GM04503 (cell line): ENCODE measurements at regions not wholly inside any gene's neighbourhood (a gene's known extent, or its start where the extent isn't known, plus 50 kb on each side); places are given as distances from the start of the nearest gene placed in this dataset.

Experiments used
- DNase-seq: peaks from one replicate; pipeline ENCODE4 v3.0.0-alpha.2; 2012; ENCODE audit warnings: low read depth

DNA sequence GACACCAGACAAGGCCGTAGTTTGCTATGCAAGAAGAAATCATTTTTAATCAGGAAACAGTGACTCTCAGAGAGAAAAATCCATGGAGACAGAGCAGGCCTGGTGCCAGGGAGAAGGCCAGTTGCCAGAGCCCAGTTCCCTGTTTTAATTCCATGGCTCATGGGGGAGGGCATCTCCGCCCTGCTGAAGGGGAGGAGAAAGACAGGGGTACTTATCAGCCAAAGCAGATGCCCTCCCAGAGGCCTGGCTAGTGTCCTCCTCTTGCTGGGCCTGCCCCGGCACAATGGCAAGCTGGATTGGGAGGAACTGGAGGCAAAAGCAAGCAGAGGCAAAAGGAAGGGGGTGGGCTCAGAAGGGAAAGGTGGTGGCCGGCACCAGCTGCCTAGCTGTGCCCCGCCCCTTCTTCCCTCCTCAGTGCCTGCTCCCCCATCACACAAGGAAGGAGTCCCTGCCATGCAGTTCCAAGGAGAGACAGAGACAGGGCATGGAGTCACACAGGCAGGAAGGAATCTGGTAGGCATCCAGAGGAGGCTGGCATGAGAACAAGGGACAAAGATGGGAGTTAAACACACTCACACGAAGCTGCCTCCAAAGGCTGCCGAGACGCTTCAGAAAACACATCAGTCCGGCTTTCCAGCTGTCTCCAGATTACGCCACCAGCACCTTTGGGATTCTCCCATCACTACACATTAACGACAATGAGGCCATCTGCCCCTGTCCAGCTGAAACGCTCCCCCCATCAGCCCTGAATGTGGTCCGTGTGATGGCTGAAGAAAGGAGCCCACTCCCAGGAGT, 591.8 kb downstream of the BUD13 start:
- no peak for DNase-seq

DNA sequence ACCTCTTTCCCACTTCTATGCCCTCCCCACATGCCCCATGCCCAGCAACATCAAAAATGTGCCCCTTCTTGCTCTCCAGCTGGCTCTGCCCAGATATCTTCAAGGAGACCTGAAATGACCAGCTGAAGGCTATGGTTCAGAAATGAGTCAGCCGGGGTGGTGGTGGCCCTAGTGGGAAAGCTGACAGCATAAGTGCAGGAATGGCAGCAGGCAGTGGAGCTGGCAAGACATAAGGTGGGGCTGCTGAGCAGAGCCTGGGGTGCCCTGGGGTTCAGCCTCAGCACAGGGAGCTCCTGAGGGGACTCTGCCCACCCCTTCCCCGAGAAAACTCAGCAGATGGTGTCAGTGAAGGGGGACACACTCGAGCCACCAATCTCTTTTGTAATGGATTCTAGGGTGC, 593.4 kb downstream of the BUD13 start:
- DNase-seq: no peak

DNA sequence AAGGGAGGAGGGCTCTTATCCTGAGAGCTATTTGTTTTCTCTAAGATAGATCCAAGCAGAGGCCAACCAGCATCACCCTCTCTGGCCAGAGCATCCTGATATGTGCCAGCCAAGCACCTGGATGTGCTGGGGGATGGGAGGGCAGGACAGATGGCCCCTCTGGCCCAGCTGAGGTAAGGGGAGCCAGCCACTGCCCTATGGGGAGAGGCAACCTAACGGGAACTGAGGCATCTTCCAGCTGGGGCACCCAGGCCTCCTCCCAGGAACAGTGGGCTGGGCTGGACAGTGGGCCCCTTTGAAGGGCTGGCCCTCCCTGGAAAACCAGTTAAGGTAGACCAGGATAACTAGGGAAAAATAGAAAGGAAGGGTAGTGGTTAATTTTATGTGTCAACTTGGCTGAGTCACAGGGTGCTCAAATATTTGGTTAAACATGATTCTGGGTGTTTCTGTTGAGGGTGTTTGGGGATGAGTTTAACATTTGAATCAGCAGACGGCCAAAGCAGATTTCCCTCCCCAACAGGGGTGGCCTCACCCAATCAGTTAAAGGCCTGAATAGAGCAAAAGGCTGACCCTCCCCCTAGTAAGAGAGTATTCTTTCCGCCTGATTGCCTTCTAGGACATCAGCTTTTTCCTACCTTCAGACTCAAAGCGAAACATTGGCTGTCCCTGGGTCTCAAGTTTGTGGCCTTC, 595.1 kb downstream of the BUD13 start:
- no peak for DNase-seq

DNA sequence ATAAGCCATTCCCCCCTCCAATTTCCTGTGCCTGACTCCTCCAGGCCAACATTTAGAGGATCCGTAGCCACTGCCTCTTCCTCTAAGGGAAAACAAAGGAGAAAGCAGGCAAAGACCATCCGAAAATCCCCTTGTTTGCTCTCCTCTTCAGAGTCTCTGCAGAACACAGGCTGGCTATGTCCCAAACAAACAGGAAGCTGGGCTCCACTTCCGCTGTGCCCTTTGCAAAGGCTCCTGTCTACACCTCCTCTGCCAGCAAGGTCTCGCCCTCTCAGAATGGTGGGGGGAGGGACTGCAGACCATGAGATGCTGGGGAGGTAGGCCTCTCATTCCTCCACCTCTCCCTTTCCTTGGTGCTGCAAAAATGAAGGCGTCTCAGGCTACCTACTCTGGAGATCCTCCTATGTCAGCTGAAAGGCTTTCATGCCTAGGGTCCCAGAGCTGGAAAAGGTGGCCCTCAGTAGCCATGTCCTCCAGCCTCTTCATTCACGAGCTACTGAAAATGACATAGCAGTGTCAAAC, 596.2 kb downstream of the BUD13 start:
- no peak for DNase-seq

DNA sequence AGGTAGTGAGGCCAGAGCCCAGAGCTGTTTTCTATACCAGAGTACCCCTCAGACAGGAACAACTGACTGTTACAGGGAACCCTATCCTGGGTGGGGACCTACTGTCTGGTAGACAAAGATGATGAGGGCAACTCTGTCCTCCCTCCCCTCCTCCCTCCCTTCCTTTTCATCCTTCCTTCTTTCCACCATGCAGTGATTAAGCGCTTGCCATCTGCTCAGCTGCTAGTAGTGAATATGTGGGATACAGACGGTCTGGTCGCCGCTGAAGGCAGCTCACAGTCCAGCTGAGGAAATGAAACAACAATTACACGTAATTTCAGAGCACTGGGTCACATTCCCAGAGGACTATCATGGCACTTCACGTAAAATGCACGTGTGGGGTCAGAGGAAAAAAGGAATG, 597.1 kb downstream of the BUD13 start:
- DNase-seq: no peak

DNA sequence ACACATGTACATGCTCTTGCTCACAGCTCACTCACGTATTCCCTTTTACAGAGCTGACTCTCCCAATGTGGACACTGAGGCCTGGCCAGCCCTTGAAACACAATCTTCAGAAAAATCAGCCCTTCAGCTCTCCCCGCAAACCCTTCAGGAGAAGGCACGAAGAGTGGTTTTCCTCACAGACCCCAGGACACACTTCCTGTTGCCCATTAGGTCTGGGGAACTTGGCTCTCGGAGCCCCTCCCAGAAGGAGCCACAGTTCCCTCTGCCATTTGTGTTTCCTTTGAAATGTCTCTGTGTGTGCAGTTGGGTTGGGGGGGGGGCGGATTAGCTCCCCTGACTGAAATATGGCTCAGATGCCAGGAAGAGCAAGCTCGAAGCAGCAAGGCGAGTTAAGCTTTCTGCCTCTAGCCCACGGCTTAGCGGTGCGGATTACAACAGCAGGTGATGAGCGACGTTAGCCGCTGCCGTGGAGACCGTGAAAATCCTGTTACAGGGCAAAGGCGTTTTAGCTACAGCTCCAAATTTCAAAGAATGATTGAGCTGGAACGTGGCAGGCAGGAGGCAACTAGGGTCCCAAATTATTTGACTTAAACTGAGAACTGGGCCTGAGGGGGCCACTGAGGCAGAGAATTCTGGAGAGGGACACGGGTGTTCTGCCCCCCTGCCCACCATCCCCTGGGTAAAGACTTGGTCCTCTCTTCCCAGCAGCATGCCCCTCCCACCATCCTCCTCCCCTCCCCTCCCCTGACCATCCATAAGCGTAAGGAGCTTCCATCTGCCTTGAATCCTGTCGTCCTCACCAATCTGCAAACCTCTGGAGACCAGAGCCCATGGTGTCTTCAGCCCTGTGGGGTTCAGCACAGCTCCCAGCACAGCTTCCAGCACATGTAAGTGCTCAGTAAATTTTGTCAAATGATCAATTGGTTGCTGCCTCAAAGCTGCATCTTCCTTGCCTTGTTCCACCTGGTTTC, 598.6 kb downstream of the BUD13 start:
- DNase-seq: no peak

DNA sequence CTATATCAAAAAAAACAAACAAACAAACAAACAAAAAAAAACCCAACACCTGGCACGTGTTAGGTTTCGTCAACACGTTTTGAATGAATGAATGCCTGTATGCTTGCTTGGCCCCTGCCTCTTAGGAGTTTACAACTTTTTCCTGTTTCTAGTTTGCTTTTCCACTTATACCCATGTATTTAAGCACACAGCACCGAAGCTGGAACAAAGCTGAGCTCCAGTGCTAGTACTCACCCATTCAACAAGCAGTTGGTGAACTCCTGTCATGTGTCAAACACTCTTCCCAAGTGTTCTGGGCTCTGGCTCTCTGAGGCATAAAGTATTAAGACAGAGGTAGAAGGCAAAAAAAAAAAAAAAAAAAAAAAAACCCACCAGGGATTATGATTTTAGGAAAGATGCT, 599.3 kb downstream of the BUD13 start:
- no peak for DNase-seq

DNA sequence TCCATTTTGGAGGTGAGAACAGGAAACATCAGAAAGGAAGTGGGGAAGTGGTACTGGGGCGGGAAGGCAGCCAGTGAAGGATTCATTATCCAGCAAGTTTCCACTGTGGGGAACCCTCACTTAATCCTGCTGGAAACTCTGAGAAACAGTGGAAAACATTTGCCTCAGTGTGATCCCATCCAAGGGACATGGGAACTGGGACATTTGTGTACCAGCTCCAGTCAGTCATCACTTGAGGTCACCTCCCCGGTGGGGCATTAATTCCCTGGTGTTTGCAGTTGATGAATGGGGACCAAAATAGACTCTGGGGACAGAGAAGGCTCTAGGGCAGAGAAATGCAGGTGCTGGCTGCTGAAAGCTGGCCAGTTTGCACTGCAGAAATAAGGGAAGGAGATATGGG, 599.9 kb downstream of the BUD13 start:
- no peak for DNase-seq

DNA sequence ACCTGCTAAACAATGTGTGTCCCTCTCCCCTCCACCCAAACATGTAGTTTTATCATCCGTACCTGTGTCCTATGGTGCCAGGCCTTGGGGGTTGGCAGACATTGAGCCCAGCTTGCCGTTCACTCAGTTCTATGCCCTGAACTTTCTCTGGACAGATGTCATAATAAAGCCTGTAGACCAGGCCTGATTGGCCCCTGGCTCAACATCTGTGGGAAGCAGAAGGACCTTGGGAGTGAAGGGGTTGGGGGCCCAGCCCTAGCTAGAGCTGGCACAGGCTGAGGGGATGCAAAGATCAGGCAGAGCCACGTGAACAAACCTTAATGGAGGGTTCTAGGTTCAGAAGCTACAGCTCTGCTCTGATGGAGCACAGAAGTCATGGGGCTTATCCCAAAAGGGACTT, 600.6 kb downstream of the BUD13 start:
- no peak for DNase-seq

DNA sequence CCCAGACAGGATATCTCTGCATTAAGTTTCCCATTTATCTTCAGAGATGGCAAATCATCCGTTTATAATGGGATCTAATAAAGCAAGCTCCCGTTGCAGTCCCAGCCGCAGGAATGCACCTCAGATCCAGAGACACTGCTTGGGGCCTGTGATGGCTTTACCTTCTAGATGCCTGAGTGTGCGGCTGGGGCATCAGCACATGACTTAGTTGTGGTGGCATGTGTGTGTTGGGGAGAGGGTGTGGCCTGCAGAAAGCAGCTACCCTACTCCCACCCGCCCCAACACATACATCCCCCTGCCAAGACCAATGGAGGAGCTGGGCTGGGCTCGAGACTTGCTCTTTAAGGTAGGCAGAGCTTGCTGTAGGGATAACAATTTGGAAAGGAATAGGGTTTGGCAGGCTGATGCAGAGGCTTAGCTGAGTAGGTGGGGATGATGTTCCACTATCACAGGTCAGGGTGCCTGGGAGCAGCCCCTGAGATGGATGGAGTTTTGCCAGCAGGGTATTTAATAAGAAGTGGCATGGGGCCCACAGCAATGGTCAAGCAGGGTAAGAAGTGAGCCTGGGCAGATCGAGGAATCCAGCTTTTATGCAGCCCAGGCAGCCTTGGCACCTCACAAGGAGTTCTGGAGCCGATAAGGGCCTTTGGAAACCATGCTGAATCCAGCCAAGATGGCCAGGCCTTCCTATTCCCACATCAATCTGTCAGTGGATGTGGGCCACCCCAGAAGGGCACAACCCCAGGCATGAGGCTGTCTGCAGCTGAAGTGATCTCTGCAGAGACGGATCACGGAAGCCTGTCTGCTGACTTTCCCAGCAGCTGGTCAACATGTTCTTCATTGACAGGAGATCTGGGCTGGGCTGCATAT, 601.3 kb downstream of the BUD13 start:
- no peak for DNase-seq

DNA sequence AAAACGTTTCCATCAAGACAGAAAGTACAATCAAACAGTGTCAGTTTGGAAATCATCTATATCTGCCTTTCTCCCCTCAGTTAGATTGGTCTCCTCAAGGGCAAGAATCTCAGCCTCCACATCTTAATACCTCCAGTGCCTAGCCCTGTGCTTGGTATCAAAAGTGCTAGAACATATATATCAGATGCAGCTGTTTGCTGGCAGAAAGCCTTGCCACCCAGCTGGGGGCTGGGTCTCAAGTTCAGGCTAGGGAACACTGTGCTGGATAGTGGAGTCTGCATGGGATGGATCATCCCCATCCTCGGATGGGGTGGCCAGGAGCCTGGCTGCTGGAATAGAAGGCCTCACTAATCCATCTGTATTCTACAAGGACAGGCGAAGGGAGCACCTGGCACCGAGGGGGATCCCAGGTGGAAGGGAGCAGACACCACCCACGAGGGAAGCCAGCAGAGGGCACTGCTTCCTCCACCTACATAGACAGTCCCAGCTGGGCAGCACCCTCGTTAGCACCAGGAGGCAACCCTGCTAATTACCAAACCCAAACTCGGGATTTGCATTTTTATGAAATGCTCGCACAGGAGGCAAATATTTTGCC, 602.2 kb downstream of the BUD13 start:
- no peak for DNase-seq

DNA sequence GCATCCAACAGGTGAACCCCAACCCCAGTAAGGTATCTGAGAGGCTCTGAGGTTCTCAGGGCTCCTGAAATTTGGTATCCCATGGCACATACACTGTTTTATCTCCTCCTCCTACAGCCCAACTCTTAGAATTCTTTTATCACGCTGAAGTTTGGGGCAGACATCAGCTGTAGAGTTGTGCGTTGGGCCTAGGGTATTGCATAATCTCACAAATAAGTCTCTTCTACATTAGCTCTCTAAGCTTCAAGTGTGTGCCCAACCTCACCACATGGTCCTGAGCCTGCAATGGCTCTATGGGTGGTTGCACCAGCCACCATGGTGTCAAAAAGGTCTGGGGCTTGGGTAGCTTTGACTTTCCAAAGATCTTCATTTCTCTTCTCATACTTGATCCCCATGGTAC, 603.0 kb downstream of the BUD13 start:
- DNase-seq: no peak

DNA sequence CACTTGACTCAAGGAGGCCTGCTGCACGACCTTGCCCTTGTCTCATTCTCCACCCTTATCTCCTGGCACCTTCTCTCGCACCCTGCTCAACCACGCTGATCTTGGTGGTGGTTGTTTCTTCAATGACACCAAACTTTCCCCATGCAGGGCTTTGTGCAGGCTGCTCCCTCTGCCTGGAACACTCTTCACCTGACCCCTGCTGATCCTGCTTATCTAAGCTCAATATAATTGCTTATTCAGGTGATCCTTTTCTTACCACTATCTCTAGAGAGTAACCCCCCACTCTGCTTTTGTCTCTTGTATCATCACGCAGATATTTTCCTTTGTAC, 604.4 kb downstream of the BUD13 start:
- no peak for DNase-seq

DNA sequence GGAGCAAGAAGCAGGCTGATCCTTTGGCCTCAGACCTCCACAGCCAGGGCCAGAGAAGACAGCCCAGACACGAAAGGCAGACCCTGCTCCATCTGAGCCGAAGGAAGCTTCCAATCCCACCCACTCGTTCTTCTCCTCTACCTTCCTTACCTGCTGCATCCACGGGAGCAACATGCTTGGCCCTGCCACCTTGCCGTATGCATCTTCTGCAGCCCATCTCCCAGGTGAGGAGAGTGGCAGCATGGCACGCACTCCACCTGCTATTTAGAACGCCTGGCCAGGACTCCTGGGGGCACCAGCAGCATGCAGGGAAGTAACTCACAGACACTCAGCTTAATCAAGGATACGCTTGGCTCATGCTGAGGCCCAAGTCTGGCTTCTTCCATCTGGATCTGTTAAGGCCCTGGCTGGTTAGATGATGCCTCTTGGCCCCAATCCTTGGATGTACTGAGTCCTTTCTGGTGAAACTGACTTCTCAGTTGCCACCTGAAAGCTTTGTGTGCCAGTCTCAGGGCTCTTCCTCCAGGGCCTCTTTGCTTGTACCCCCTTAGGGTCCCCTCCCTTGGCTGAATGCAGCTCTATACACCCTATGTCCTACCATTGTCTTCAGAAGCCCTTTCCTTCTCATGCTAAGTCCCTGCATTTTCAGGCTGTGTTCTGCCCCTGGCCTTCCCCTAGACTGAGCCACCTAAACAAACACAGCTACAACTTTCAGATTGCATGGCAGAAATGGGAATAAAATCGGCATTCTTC, 604.9 kb downstream of the BUD13 start:
- no peak for DNase-seq

DNA sequence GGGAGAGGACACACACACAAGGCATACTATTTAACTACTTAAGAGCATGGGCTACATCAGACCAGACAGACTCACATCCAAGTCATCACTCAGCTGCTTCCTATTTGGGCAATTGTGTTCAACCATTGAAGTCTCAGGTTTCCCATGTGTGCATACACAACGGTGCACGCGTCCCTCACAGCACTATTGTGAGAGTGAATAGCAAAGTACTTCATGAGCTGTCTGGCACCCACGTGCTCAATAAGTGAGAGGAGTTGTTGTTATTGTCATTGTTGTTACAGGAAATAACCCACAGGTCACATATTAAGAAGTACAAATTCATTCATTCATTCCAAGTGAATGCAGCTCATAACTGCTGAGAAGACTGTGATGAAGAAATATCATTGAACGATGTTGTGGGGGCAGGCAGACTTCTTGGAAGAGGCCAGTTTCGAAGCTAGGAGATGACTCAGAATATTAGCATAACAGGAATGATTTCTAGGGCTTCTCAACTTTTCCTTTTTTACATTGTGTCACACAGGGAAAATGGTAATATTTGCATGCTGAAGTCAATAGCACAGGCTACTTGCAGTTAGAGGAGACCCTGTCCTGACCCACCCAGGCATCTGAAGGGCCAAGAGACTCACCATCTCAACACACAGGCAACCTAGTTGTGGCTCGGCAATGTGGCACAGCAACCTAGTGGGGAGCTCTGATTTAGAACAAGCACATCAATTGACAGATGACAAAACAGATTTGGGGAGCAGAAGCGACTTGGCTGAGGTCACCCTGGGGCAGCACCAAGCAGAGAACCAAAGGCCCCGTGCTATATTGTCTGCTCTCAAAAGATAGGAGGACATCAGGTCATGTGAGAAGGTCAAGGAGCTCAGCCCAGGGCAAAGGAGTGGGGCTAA, 606.0 kb downstream of the BUD13 start:
- DNase-seq: no peak

DNA sequence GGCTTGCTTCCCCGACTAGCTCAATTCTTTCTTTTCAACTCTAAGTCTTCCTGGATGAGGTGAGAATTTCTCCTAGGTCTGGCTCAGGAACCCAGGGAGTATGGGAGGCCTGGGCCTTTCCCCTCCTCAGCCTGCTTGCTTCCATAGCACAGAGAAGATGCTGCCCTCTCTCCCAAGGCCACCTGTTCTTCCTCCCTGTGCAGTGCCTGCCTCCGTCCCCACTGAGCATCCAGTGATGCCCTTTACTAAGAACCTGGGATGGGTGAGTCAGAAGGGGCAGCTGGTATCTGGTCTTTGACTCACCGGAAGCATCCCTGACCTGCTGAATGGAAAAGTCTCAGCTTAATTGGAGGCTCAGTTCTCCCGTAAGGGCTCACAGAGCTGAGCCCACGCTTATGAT, 607.9 kb downstream of the BUD13 start:
- no peak for DNase-seq

DNA sequence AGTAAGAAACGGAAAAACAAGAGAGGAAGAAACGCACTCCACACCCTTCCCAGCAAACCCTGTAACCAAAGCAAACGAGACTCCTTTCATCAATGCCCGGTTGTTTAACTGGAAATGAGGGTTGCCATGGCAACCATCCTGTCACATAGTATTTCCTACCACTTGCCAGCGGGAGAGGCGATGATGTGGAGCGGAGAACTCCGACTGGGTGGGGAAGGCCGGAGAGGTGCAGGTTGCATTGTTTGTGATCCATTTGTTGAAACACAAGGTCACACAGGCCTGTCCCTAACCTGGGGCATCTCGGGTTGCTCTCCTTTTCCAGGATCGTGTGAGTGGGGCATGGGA, 609.9 kb downstream of the BUD13 start:
- DNase-seq: no peak

DNA sequence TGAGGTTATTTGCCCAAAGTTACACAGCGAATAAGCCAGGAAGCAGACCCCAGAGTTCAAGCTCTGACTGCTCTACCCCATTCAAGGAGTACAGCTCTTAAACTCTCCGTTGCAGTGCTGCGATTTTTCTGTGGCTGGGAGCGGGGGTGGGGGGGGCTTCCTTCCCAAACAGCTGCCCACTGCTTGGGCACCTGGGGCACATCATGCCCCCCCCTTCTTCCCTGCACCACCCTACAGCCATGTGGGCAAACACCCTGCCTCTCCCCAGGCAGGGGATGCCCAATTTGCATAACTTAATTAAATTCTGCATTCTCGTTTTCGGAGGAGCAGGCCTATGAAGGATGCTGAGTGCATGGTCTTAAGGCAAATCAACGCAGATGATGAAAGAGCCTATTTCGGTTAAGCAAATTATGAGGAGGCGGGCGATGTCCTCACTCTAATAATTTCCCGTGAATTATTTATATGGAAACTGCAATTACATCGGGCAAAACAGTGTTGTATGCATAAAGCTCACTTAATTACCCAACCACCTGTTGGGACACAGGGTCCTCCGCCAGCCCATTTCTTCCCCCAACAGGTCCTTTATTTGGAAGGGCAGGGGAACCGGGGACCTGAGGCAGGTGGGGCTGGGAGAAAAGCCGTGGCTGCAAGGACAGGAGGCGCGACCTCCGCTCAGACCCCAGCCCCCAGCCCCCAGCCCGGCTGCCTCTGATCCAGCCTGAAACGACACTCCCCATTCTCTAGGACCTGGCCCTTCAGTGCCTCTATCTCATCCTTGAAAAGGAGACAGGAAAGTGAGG, 610.5 kb downstream of the BUD13 start:
- no peak for DNase-seq

DNA sequence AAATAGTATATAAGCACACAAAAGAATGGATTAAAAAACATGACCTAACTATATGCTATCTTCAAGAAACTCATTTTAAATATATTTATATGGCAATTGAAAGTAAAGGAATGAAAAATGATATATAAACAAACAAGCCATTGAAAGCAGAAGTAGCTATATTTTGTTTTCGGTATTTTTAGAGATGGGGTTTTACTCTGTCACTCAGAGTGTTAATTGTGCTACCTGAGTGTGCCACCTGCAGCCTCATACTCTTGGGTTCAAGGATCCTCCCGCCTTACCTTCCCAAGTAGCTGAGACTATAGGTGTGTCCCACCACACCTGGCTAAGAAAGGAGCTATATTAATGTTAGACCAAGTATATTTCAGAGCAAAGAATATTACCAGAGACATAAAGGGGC, 624.1 kb downstream of the BUD13 start:
- DNase-seq: no peak
